IPS-NIHi7 (cell line): ENCODE measurements at regions not wholly inside any gene's neighbourhood (a gene's known extent, or its start where the extent isn't known, plus 50 kb on each side); places are given as distances from the start of the nearest gene placed in this dataset.

Experiments
- DNase-seq: peaks from one replicate; pipeline ENCODE4 v3.0.0; 2012; ENCODE audit warnings: mixed read lengths; ENCODE audit errors: extremely low spot score

- no peak for DNase-seq
Observed at GRCh38 chr4:4693755-4694295, 152.0 kb upstream of the STX18 start.

GRCh38 chr4:4693258-4693657 lies 151.4 kb upstream of the STX18 start:
- no peak for DNase-seq

- no peak for DNase-seq
Observed at GRCh38 chr4:4690854-4691253, 149.0 kb upstream of the STX18 start.

GRCh38 chr4:4689694-4690440 lies 148.0 kb upstream of the STX18 start:
- DNase-seq: no peak

GRCh38 chr4:4687935-4688727 lies 146.3 kb upstream of the STX18 start:
- no peak for DNase-seq

- DNase-seq: no peak
Observed at GRCh38 chr4:4687100-4687499, 145.3 kb upstream of the STX18 start.

GRCh38 chr4:4685810-4686795 lies 144.3 kb upstream of the STX18 start:
- DNase-seq: no peak

GRCh38 chr4:4681653-4682052 lies 139.8 kb upstream of the STX18 start:
- DNase-seq: no peak

- DNase-seq: no peak
Observed at GRCh38 chr4:4680758-4681157, 138.9 kb upstream of the STX18 start.

GRCh38 chr4:4680243-4680642 lies 138.4 kb upstream of the STX18 start:
- DNase-seq: no peak

GRCh38 chr4:4677556-4678522 lies 136.0 kb upstream of the STX18 start:
- DNase-seq: peak; percentile 71

- no peak for DNase-seq
Observed at GRCh38 chr4:4675641-4676040, 133.8 kb upstream of the STX18 start.

- no peak for DNase-seq
Observed at GRCh38 chr4:4675051-4675581, 133.3 kb upstream of the STX18 start.

GRCh38 chr4:4673070-4673469 lies 131.2 kb upstream of the STX18 start:
- peak; percentile 99 for DNase-seq

- DNase-seq: no peak
Observed at GRCh38 chr4:4672402-4672801, 130.6 kb upstream of the STX18 start.

GRCh38 chr4:4671774-4672349 lies 130.0 kb upstream of the STX18 start:
- no peak for DNase-seq

- no peak for DNase-seq
Observed at GRCh38 chr4:4670869-4671268, 129.0 kb upstream of the STX18 start.

GRCh38 chr4:4668355-4669210 lies 126.7 kb upstream of the STX18 start:
- no peak for DNase-seq

- DNase-seq: peak; percentile 55
Observed at GRCh38 chr4:4667622-4668081, 125.8 kb upstream of the STX18 start.
